SK-N-SH treated with all-trans-retinoic acid at 6 μM for 48 hours (cell line): ENCODE measurements at regions not wholly inside any gene's neighbourhood (a gene's known extent, or its start where the extent isn't known, plus 50 kb on each side); places are given as distances from the start of the nearest gene placed in this dataset.

Experiments used
- ATAC-seq: fragments of 200-7000 bp; cut with Tn5 transposase; 3 replicates; pipeline ENCODE4 v1.9.1; 2020; ENCODE audit warnings: mild to moderate bottlenecking, moderate library complexity
- ARNTL ChIP-seq: fragments of 450-650 bp; formaldehyde crosslinking; IDR thresholded peaks from 2 replicates; pipeline ENCODE4 v1.5.0; 2020; ENCODE audit warnings: low read depth, mild to moderate bottlenecking, moderate library complexity, borderline replicate concordance
- BACH2 ChIP-seq: fragments of 250-450 bp; sonication (Bioruptor Pico); IDR thresholded peaks from 2 replicates; pipeline ENCODE4 v1.9.0; 2021; ENCODE audit warnings: mild to moderate bottlenecking, borderline replicate concordance
- CSDC2 ChIP-seq: fragments of 250-450 bp; sonication (Bioruptor Pico); IDR thresholded peaks from 2 replicates; pipeline ENCODE4 v1.5.0; 2020; ENCODE audit warnings: mild to moderate bottlenecking, moderate library complexity
- ESRRG ChIP-seq: fragments of 250-450 bp; sonication (Bioruptor Pico); IDR thresholded peaks from 2 replicates; pipeline ENCODE4 v1.6.1; 2021; ENCODE audit warnings: mild to moderate bottlenecking
- GLIS3 ChIP-seq: fragments of 250-450 bp; sonication (Bioruptor Pico); IDR thresholded peaks from 2 replicates; pipeline ENCODE4 v1.5.0; 2020; ENCODE audit warnings: mild to moderate bottlenecking, moderate library complexity
- OSR1 ChIP-seq: fragments of 250-450 bp; sonication (Bioruptor Pico); IDR thresholded peaks from 2 replicates; pipeline ENCODE4 v1.8.0; 2022; ENCODE audit warnings: moderate library complexity, mild to moderate bottlenecking, inconsistent platforms
- RARB ChIP-seq: fragments of 250-450 bp; sonication (Bioruptor Pico); IDR thresholded peaks from 2 replicates; pipeline ENCODE4 v1.8.0; 2021; ENCODE audit warnings: mild to moderate bottlenecking, moderate library complexity
- SNAI2 ChIP-seq: fragments of 250-450 bp; sonication (Bioruptor Pico); IDR thresholded peaks from 2 replicates; pipeline ENCODE4 v1.5.0; 2020; ENCODE audit warnings: mild to moderate bottlenecking, moderate library complexity
- TCF4 ChIP-seq: fragments of 250-450 bp; sonication (Bioruptor Pico); IDR thresholded peaks from 2 replicates; pipeline ENCODE4 v1.8.0; 2021; ENCODE audit warnings: mild to moderate bottlenecking, moderate library complexity, borderline replicate concordance
- TOX ChIP-seq: fragments of 250-450 bp; sonication (Bioruptor Pico); IDR thresholded peaks from 2 replicates; pipeline ENCODE4 v1.8.0; 2021; ENCODE audit warnings: mild to moderate bottlenecking, moderate library complexity, borderline replicate concordance
- ZC3H10 ChIP-seq: fragments of 250-450 bp; sonication (Bioruptor Pico); IDR thresholded peaks from 2 replicates; pipeline ENCODE4 v1.5.1; 2021; ENCODE audit warnings: mild to moderate bottlenecking, moderate library complexity
- ZFP3 ChIP-seq: fragments of 250-450 bp; sonication (Bioruptor Pico); IDR thresholded peaks from 2 replicates; pipeline ENCODE4 v1.5.0; 2020; ENCODE audit warnings: mild to moderate bottlenecking, moderate library complexity
- ZFP30 ChIP-seq: fragments of 450-650 bp; formaldehyde crosslinking; IDR thresholded peaks from 2 replicates; pipeline ENCODE4 v1.5.0; 2022; ENCODE audit warnings: mild to moderate bottlenecking, moderate library complexity
- ZNF565 ChIP-seq: fragments of 450-650 bp; formaldehyde crosslinking; conservative IDR thresholded peaks from 2 replicates; pipeline ENCODE4 v1.5.0; 2020; ENCODE audit warnings: low read depth, mild to moderate bottlenecking, moderate library complexity
- ZNF70 ChIP-seq: fragments of 450-650 bp; formaldehyde crosslinking; IDR thresholded peaks from 2 replicates; pipeline ENCODE4 v1.5.0; 2020; ENCODE audit warnings: mild to moderate bottlenecking, moderate library complexity
- ZNF8 ChIP-seq: fragments of 450-650 bp; formaldehyde crosslinking; IDR thresholded peaks from 2 replicates; pipeline ENCODE4 v1.5.0; 2020; ENCODE audit warnings: mild to moderate bottlenecking, moderate library complexity
- TF ChIP-seq, protein P1 (sequence below): fragments of 250-450 bp; sonication (Bioruptor Pico); IDR thresholded peaks from 2 replicates; pipeline ENCODE4 v1.5.1; 2020; ENCODE audit warnings: low read depth, mild to moderate bottlenecking, moderate library complexity
- TF ChIP-seq, protein P2 (sequence below): fragments of 250-450 bp; sonication (Bioruptor Pico); IDR thresholded peaks from 2 replicates; pipeline ENCODE4 v1.5.1; 2021; ENCODE audit warnings: mild to moderate bottlenecking, moderate library complexity
- TF ChIP-seq, protein P3 (sequence below): fragments of 250-450 bp; sonication (Bioruptor Pico); IDR thresholded peaks from 2 replicates; pipeline ENCODE4 v1.8.0; 2020; ENCODE audit warnings: mild to moderate bottlenecking, moderate library complexity, borderline replicate concordance
- TF ChIP-seq, protein P4 (sequence below): fragments of 250-450 bp; sonication (Bioruptor Pico); IDR thresholded peaks from 2 replicates; pipeline ENCODE4 v1.5.0; 2020; ENCODE audit warnings: mild to moderate bottlenecking, moderate library complexity

DNA sequence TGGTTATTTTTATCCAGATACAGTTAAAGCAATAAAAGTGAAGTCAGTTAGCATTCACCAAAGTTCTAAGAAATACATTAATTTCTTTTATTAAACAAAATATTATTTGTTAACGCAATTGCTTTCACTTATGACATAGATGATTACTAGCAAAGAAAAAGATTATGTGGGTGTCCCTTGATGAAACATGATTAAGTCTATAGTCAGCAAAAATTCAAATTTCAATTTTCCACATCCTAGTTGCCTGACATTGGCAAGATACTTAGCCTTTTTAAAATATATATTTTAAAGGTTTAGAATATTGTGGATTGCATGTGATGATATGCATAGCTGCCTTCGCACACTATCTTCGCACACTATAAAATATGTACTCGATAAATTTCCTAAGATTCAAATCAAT is 1780.5 kb upstream of the MIR17HG start:
- TF ChIP-seq ARNTL (CRISPR knock-in tag) (no peak), ZNF8 (CRISPR knock-in tag) (no peak), ZNF565 (CRISPR knock-in tag) (no peak), ZFP30 (CRISPR knock-in tag) (no peak), TCF4 (CRISPR knock-in tag) (no peak), ZNF70 (CRISPR knock-in tag) (no peak), ESRRG (no peak), RARB (CRISPR knock-in tag) (no peak), TOX (CRISPR knock-in tag) (no peak), ZC3H10 (CRISPR knock-in tag) (no peak), BACH2 (CRISPR knock-in tag) (no peak), OSR1 (CRISPR knock-in tag) (no peak), CSDC2 (no peak), ZFP3 (no peak), GLIS3 (CRISPR knock-in tag) (no peak)
- TF ChIP-seq, protein P1, sequence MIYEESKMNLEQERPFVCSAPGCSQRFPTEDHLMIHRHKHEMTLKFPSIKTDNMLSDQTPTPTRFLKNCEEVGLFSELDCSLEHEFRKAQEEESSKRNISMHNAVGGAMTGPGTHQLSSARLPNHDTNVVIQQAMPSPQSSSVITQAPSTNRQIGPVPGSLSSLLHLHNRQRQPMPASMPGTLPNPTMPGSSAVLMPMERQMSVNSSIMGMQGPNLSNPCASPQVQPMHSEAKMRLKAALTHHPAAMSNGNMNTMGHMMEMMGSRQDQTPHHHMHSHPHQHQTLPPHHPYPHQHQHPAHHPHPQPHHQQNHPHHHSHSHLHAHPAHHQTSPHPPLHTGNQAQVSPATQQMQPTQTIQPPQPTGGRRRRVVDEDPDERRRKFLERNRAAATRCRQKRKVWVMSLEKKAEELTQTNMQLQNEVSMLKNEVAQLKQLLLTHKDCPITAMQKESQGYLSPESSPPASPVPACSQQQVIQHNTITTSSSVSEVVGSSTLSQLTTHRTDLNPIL (CRISPR knock-in tag), result no peak
- TF ChIP-seq, protein P2, sequence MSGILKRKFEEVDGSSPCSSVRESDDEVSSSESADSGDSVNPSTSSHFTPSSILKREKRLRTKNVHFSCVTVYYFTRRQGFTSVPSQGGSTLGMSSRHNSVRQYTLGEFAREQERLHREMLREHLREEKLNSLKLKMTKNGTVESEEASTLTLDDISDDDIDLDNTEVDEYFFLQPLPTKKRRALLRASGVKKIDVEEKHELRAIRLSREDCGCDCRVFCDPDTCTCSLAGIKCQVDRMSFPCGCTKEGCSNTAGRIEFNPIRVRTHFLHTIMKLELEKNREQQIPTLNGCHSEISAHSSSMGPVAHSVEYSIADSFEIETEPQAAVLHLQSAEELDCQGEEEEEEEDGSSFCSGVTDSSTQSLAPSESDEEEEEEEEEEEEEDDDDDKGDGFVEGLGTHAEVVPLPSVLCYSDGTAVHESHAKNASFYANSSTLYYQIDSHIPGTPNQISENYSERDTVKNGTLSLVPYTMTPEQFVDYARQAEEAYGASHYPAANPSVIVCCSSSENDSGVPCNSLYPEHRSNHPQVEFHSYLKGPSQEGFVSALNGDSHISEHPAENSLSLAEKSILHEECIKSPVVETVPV, result no peak
- TF ChIP-seq, protein P3, sequence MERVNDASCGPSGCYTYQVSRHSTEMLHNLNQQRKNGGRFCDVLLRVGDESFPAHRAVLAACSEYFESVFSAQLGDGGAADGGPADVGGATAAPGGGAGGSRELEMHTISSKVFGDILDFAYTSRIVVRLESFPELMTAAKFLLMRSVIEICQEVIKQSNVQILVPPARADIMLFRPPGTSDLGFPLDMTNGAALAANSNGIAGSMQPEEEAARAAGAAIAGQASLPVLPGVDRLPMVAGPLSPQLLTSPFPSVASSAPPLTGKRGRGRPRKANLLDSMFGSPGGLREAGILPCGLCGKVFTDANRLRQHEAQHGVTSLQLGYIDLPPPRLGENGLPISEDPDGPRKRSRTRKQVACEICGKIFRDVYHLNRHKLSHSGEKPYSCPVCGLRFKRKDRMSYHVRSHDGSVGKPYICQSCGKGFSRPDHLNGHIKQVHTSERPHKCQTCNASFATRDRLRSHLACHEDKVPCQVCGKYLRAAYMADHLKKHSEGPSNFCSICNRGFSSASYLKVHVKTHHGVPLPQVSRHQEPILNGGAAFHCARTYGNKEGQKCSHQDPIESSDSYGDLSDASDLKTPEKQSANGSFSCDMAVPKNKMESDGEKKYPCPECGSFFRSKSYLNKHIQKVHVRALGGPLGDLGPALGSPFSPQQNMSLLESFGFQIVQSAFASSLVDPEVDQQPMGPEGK, result no peak
- TF ChIP-seq, protein P4, sequence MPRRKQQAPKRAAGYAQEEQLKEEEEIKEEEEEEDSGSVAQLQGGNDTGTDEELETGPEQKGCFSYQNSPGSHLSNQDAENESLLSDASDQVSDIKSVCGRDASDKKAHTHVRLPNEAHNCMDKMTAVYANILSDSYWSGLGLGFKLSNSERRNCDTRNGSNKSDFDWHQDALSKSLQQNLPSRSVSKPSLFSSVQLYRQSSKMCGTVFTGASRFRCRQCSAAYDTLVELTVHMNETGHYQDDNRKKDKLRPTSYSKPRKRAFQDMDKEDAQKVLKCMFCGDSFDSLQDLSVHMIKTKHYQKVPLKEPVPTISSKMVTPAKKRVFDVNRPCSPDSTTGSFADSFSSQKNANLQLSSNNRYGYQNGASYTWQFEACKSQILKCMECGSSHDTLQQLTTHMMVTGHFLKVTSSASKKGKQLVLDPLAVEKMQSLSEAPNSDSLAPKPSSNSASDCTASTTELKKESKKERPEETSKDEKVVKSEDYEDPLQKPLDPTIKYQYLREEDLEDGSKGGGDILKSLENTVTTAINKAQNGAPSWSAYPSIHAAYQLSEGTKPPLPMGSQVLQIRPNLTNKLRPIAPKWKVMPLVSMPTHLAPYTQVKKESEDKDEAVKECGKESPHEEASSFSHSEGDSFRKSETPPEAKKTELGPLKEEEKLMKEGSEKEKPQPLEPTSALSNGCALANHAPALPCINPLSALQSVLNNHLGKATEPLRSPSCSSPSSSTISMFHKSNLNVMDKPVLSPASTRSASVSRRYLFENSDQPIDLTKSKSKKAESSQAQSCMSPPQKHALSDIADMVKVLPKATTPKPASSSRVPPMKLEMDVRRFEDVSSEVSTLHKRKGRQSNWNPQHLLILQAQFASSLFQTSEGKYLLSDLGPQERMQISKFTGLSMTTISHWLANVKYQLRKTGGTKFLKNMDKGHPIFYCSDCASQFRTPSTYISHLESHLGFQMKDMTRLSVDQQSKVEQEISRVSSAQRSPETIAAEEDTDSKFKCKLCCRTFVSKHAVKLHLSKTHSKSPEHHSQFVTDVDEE (CRISPR knock-in tag), result no peak
- no peak for ATAC-seq

DNA sequence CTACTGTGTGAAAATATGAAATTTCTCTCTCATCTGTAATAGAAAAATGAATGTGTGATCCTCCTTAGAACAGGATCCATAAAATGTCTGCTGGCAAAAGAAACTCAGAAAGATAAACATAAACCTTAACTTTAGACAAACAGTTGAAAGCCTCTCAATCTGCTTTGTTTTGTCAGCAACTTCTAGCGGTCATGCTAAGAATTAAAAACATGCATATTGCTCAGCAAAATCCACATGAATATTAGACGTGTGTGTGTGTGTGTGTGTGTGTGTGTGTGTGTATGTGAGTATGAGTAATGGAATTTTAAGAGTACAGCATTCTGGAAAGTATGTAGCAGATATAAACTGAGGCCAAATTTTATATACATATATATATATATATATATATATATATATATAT is 1779.2 kb upstream of the MIR17HG start:
- no peak for ATAC-seq
- TF ChIP-seq GLIS3 (CRISPR knock-in tag) (no peak), ZNF8 (CRISPR knock-in tag) (no peak), ARNTL (CRISPR knock-in tag) (no peak)

DNA sequence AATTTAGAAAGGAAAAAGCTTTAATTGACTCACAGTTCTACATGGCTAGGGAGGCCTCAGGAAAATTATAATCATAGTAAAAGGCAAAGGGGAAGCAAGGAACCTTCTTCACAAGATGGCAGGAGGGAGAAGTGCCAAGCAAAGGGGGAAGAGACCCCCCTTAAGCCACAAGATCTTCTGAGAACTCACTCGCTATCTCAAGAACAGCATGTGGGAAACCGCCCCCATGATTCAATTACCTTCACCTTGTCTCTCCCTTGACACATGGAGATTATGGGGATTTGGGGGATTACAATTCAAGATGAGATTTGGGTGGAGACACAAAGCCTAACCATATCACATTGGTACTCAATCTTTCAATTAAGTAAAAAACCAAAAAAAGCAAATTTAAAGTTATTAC is 1778.7 kb upstream of the MIR17HG start:
- no peak for ATAC-seq
- TF ChIP-seq ZNF8 (CRISPR knock-in tag), result no peak
- TF ChIP-seq GLIS3 (CRISPR knock-in tag), result no peak
- TF ChIP-seq TOX (CRISPR knock-in tag), result no peak
- TF ChIP-seq ZFP30 (CRISPR knock-in tag), result no peak
- TF ChIP-seq ZFP3, result no peak

DNA sequence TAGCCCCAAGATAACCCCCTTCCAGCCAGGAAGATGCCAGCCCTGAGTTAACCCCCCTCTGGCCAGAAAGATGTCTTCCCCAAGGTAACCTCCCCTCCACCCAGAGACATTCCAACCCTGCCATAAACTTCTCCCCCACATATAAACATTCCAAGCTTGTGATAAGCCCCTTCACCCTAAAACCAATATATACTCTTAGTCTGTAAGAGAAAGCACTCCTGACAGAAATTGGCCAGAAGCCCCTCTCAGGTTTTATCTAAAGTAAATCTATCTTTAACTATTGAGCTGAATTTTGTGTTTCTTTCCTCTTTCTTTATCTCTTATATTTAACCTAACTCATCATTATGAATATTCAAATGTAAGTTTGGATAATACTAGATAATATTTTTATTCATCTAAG is 1775.8 kb upstream of the MIR17HG start:
- TF ChIP-seq RARB (CRISPR knock-in tag) (no peak), SNAI2 (CRISPR knock-in tag) (no peak)
- TF ChIP-seq, protein P3, result no peak
- no peak for ATAC-seq
